CD14-positive monocyte (primary cell): ENCODE measurements at regions not wholly inside any gene's neighbourhood (a gene's known extent, or its start where the extent isn't known, plus 50 kb on each side); places are given as distances from the start of the nearest gene placed in this dataset.

Source experiments
- DNase-seq, 3 donors: peaks; one replicate each; pipeline ENCODE4 v3.0.0-alpha.2; 2011 to 2022
- H2AFZ ChIP-seq: 2 replicates; pipeline ENCODE4 v1.6.0; 2012; ENCODE audit warnings: mild to moderate bottlenecking, low read depth, low read length, inconsistent platforms; ENCODE audit not compliant: insufficient read depth, poor library complexity, severe bottlenecking
- H3K27ac ChIP-seq, 2 donors: 1 replicate in 1 of 2; 2 replicates in 1 of 2; pipeline ENCODE4 v1.5.1; 2012 to 2013; ENCODE audit warnings: low read length in 2 of 2, control low read depth in 1 of 2, inconsistent platforms in 1 of 2, low read depth in 1 of 2, mild to moderate bottlenecking in 1 of 2
- H3K27me3 ChIP-seq, 2 donors: one replicate each; pipeline versions ENCODE4 v1.6.0 to v1.6.1; 2011 to 2013; ENCODE audit warnings: low read length in 2 of 2; ENCODE audit not compliant: control insufficient read depth in 2 of 2, insufficient read depth in 2 of 2
- H3K36me3 ChIP-seq, 2 donors: replicated peaks in 1 of 2; 1 replicate in 1 of 2; 2 replicates in 1 of 2; pipeline versions ENCODE4 v1.5.1 to v1.6.1; 2012 to 2013; ENCODE audit warnings: low read length in 2 of 2, control low read depth in 1 of 2, inconsistent platforms in 1 of 2, mild to moderate bottlenecking in 1 of 2; ENCODE audit not compliant: insufficient read depth in 2 of 2, control insufficient read depth in 1 of 2
- H3K4me1 ChIP-seq, 2 donors: 1 replicate in 1 of 2; 2 replicates in 1 of 2; pipeline versions ENCODE4 v1.5.1 to v1.6.1; 2012 to 2013; ENCODE audit warnings: low read length in 2 of 2, control low read depth in 1 of 2, inconsistent platforms in 1 of 2, mild to moderate bottlenecking in 1 of 2, moderate library complexity in 1 of 2; ENCODE audit not compliant: insufficient read depth in 2 of 2, control insufficient read depth in 1 of 2
- H3K4me2 ChIP-seq: replicated peaks from 2 replicates; pipeline ENCODE3; 2012; ENCODE audit warnings: low read length, moderate library complexity, mild to moderate bottlenecking; ENCODE audit not compliant: poor library complexity, severe bottlenecking; ENCODE audit errors: extremely low read depth
- H3K4me3 ChIP-seq, 3 experiments: fragments of 200-600 bp in 1 of 3; sonication (generic) in 1 of 3; replicated peaks in 1 of 3; 1 replicate in 2 of 3; 2 replicates in 1 of 3; pipeline ENCODE4 v1.5.1; 2011 to 2013; ENCODE audit warnings: low read length in 3 of 3, mild to moderate bottlenecking in 3 of 3, control low read depth in 2 of 3, low read depth in 2 of 3, inconsistent platforms in 1 of 3, moderate library complexity in 1 of 3
- H3K79me2 ChIP-seq: 2 replicates; pipeline ENCODE4 v1.6.0; 2012; ENCODE audit warnings: mild to moderate bottlenecking, control low read depth, inconsistent platforms, low read length, moderate library complexity; ENCODE audit not compliant: insufficient read depth
- H3K9ac ChIP-seq: 2 replicates; pipeline ENCODE4 v1.6.0; 2017; ENCODE audit warnings: low read length, mild to moderate bottlenecking; ENCODE audit not compliant: insufficient read depth, poor library complexity, severe bottlenecking
- H3K9me3 ChIP-seq, 2 donors: replicated peaks in 1 of 2; 1 replicate in 1 of 2; 2 replicates in 1 of 2; pipeline versions ENCODE4 v1.5.1 to v1.6.1; 2012 to 2013; ENCODE audit warnings: low read length in 2 of 2, control low read depth in 1 of 2; ENCODE audit not compliant: control insufficient read depth in 1 of 2, insufficient read depth in 1 of 2
- H4K20me1 ChIP-seq: 2 replicates; pipeline ENCODE4 v1.6.0; 2012; ENCODE audit warnings: mild to moderate bottlenecking, low read length, control low read depth, moderate library complexity; ENCODE audit not compliant: insufficient read depth
- H3K27ac Mint-ChIP-seq, 7 donors: one replicate each; pipeline ENCODE4 v1.8.0; 2020; ENCODE audit warnings: mild to moderate bottlenecking in 7 of 7, mixed read lengths in 7 of 7, moderate library complexity in 6 of 7, inconsistent platforms in 2 of 7
- H3K27me3 Mint-ChIP-seq, 3 donors: one replicate each; pipeline ENCODE4 v1.8.0; 2021 to 2022; ENCODE audit warnings: low read depth in 3 of 3, mild to moderate bottlenecking in 3 of 3, mixed read lengths in 3 of 3, moderate library complexity in 3 of 3, inconsistent platforms in 1 of 3
- H3K36me3 Mint-ChIP-seq, 2 donors: one replicate each; pipeline ENCODE4 v1.8.0; 2020; ENCODE audit warnings: mixed read lengths in 2 of 2, inconsistent platforms in 1 of 2, mild to moderate bottlenecking in 1 of 2
- H3K4me1 Mint-ChIP-seq: one replicate; pipeline ENCODE4 v1.8.0; 2020; ENCODE audit warnings: mild to moderate bottlenecking, mixed read lengths
- H3K4me3 Mint-ChIP-seq, 2 donors: one replicate each; pipeline ENCODE4 v1.8.0; 2020; ENCODE audit warnings: mild to moderate bottlenecking in 2 of 2, mixed read lengths in 2 of 2, moderate library complexity in 1 of 2
- H3K9me3 Mint-ChIP-seq, 7 donors: one replicate each; pipeline ENCODE4 v1.8.0; 2020 to 2022; ENCODE audit warnings: mixed read lengths in 7 of 7, mild to moderate bottlenecking in 6 of 7, moderate library complexity in 6 of 7, inconsistent platforms in 2 of 7
- CTCF ChIP-seq: fragments of 200-600 bp; IDR thresholded peaks from one replicate; pipeline ENCODE4 v1.8.0; 2022; ENCODE audit warnings: antibody characterized with exemption, mild to moderate bottlenecking
- WGBS: methylation state at CpG from one replicate; pipeline ENCODE4 v1.1.5; 2013; ENCODE audit warnings: missing lambda C conversion rate; ENCODE audit not compliant: insufficient coverage; 5-methylcytosine and 5-hydroxymethylcytosine counted together
- intact Hi-C, 2 donors: fragments of 100-400 bp; cut with micrococcal nuclease; formaldehyde crosslinking; loops; one replicate each; pipeline versions ENCODE4 v1.15.0 to v1.15.1; 2023

GRCh38 chr18:67581178-67581577 lies 64.7 kb upstream of the DSEL start:
- Histone ChIP-seq H3K27ac (no peak overlapping the region), H3K79me2 (no peaks in the 10 kb centered on the region), H3K4me3 (no peak overlapping the region), H3K36me3 (no peaks in the 10 kb centered on the region), H3K27me3 (no peaks in the 10 kb centered on the region), H4K20me1 (no peaks in the 10 kb centered on the region), H3K4me1 (no peaks in the 10 kb centered on the region), H2AFZ (no peak overlapping the region), H3K4me2 (no peak overlapping the region), H3K9ac (no peak overlapping the region), H3K9me3 (no peaks in the 10 kb centered on the region)
- no peak for DNase-seq
- intact Hi-C loops = no loop called here
- no peaks in the 10 kb centered on the region for H3K36me3 Mint-ChIP-seq
- peaks cover 0 to 2% (median 0%) of the 10 kb centered on the region in 7 donors for H3K9me3 Mint-ChIP-seq
- no peak overlapping the region for H3K27ac Mint-ChIP-seq
- no peaks in the 10 kb centered on the region for H3K4me1 Mint-ChIP-seq
- TF ChIP-seq CTCF = no peak
- H3K27me3 Mint-ChIP-seq = no peaks in the 10 kb centered on the region
- no CpG with 5 or more reads among the region's 2 CpGs for WGBS
- H3K4me3 Mint-ChIP-seq = no peak overlapping the region

- Histone ChIP-seq H4K20me1 (no peaks in the 10 kb centered on the region), H3K36me3 (no peaks in the 10 kb centered on the region), H3K79me2 (no peaks in the 10 kb centered on the region), H3K4me1 (no peaks in the 10 kb centered on the region), H2AFZ (no peak overlapping the region), H3K27me3 (no peaks in the 10 kb centered on the region), H3K4me3 (no peak overlapping the region), H3K9ac (no peak overlapping the region), H3K4me2 (no peak overlapping the region), H3K27ac (no peak overlapping the region), H3K9me3 (no peaks in the 10 kb centered on the region)
- no peaks in the 10 kb centered on the region for H3K4me1 Mint-ChIP-seq
- intact Hi-C loops = no loop called here
- no peak for DNase-seq
- no peak for TF ChIP-seq CTCF
- peaks cover 0 to 2% (median 0%) of the 10 kb centered on the region in 7 donors for H3K9me3 Mint-ChIP-seq
- no peaks in the 10 kb centered on the region for H3K36me3 Mint-ChIP-seq
- H3K4me3 Mint-ChIP-seq = no peak overlapping the region
- no peaks in the 10 kb centered on the region for H3K27me3 Mint-ChIP-seq
- H3K27ac Mint-ChIP-seq = no peak overlapping the region
Measured at GRCh38 chr18:67577386-67577785, 60.9 kb upstream of the DSEL start.
